ENCODE measurements at regions not wholly inside any gene's neighbourhood (a gene's known extent, or its start where the extent isn't known, plus 50 kb on each side); places are given as distances from the start of the nearest gene placed in this dataset.

GRCh38 chr6:165827190-165827518 is 164.1 kb upstream of the PDE10A start:
- H3K9me2 ChIP-seq (replicated peaks; ENCODE audit: insufficient read depth, low read length) = no peaks in the 10 kb centered on the region
- H3K79me2 ChIP-seq (ENCODE audit: low read length) = no peaks in the 10 kb centered on the region
- no peak overlapping the region for H2AFZ ChIP-seq (ENCODE audit: low read length)
- H3K4me1 ChIP-seq (ENCODE audit: low read length) = no peaks in the 10 kb centered on the region
- no peaks in the 10 kb centered on the region for H3K9me3 ChIP-seq (ENCODE audit: low read length)
- no peak overlapping the region for H3K4me3 ChIP-seq (ENCODE audit: low read length)
- H3K9ac ChIP-seq (ENCODE audit: low read length) = no peak overlapping the region
- H4K20me1 ChIP-seq (ENCODE audit: insufficient read depth, low read depth, low read length) = no peaks in the 10 kb centered on the region
- no peak overlapping the region for H3K27ac ChIP-seq (ENCODE audit: low read length)
- no peak overlapping the region for H3K4me2 ChIP-seq (ENCODE audit: low read depth, low read length, poor library complexity, severe bottlenecking)
- H3K27me3 ChIP-seq (ENCODE audit: low read length) = no peaks in the 10 kb centered on the region
- no peaks in the 10 kb centered on the region for H3K36me3 ChIP-seq (ENCODE audit: insufficient read depth, low read length)
- peak; percentile 12 for DNase-seq

DNA sequence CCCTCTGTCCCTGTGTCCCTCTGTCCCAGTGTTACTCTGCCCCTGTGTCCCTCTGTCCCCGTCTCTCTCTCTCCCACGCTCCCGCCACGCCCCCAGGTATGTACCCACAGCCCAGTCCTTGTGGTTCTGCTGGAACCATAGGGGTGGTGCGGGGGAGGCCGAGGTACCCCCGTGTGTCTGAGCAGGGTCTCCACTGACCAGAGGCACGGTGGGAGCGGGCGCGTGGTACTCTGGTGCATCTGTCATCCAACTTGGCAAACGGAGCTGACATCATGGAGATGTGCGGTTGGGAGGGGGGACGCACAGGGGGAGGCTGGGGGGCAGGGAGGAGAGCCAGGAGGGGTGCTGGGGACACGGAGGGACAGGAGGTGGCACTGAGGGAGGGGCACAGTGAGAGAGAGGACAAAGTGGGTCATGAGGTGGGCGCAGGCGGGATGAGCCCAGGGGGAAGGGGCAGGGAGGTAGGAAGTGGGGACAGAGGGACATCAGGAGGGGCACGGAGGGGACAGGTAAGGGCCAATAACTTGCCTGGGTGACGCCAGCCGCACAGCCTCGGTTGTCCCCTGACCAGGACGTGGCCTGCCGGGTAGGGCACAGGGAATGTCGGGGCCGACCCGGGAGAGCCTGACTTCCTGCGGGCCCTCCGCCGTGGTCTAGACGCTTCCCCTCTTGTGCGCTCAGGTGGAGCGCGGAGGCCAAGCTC is 163.6 kb upstream of the PDE10A start:
- H3K4me1 ChIP-seq (ENCODE audit: low read length) = no peaks in the 10 kb centered on the region
- no peak overlapping the region for H2AFZ ChIP-seq (ENCODE audit: low read length)
- H3K4me3 ChIP-seq (ENCODE audit: low read length) = no peak overlapping the region
- H3K36me3 ChIP-seq (ENCODE audit: insufficient read depth, low read length) = no peaks in the 10 kb centered on the region
- no peaks in the 10 kb centered on the region for H3K9me2 ChIP-seq (replicated peaks; ENCODE audit: insufficient read depth, low read length)
- H3K79me2 ChIP-seq (ENCODE audit: low read length) = no peaks in the 10 kb centered on the region
- H3K27ac ChIP-seq (ENCODE audit: low read length) = no peak overlapping the region
- H3K27me3 ChIP-seq (ENCODE audit: low read length) = no peaks in the 10 kb centered on the region
- no peak overlapping the region for H3K9ac ChIP-seq (ENCODE audit: low read length)
- no peak overlapping the region for H3K4me2 ChIP-seq (ENCODE audit: low read depth, low read length, poor library complexity, severe bottlenecking)
- peak; percentile 21 for DNase-seq
- no peaks in the 10 kb centered on the region for H3K9me3 ChIP-seq (ENCODE audit: low read length)
- H4K20me1 ChIP-seq (ENCODE audit: insufficient read depth, low read depth, low read length) = no peaks in the 10 kb centered on the region

DNA sequence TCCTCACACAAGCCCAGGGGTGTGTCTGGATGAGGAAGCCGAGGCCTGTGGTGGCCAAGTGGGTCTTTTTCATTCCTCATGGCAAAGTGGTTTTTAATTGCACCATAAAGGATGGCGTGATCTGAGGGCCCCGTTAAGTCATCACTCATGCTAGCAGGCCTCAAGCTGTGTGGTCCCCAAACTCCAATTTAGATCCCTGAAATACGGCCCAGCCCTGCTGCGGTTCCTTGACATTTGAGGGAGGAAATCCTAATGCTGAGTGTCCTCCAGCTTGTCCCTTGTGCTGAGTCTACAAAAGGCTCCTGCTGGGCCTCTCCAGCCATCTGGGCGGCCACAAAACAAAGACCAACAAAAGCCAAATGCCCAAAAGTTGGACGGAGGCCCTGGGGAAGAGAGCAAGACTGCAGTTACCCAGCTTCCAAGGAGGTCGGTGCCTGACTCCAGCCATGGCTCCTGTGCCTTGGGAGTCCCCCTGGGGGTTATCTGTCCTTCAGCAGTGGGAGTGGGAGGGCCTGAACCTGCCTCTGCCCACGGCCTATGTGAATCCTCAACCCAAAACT is 162.3 kb upstream of the PDE10A start:
- Histone ChIP-seq H3K4me1 (ENCODE audit: low read length) (no peaks in the 10 kb centered on the region), H3K4me2 (ENCODE audit: low read depth, low read length, poor library complexity, severe bottlenecking) (no peak overlapping the region), H3K4me3 (ENCODE audit: low read length) (no peak overlapping the region), H2AFZ (ENCODE audit: low read length) (no peak overlapping the region), H3K9ac (ENCODE audit: low read length) (no peak overlapping the region), H3K27me3 (ENCODE audit: low read length) (no peaks in the 10 kb centered on the region), H3K27ac (ENCODE audit: low read length) (no peak overlapping the region), H3K9me3 (ENCODE audit: low read length) (no peaks in the 10 kb centered on the region), H3K9me2 (replicated peaks; ENCODE audit: insufficient read depth, low read length) (no peaks in the 10 kb centered on the region), H4K20me1 (ENCODE audit: insufficient read depth, low read depth, low read length) (no peaks in the 10 kb centered on the region), H3K36me3 (ENCODE audit: insufficient read depth, low read length) (no peaks in the 10 kb centered on the region), H3K79me2 (ENCODE audit: low read length) (no peaks in the 10 kb centered on the region)
- DNase-seq = no peak

- Histone ChIP-seq H3K9me3 (ENCODE audit: low read length) (no peaks in the 10 kb centered on the region), H3K27ac (ENCODE audit: low read length) (no peak overlapping the region), H3K36me3 (ENCODE audit: insufficient read depth, low read length) (no peaks in the 10 kb centered on the region), H3K4me3 (ENCODE audit: low read length) (no peak overlapping the region), H3K4me2 (ENCODE audit: low read depth, low read length, poor library complexity, severe bottlenecking) (no peak overlapping the region), H3K79me2 (ENCODE audit: low read length) (no peaks in the 10 kb centered on the region), H3K9ac (ENCODE audit: low read length) (no peak overlapping the region), H4K20me1 (ENCODE audit: insufficient read depth, low read depth, low read length) (no peaks in the 10 kb centered on the region), H3K27me3 (ENCODE audit: low read length) (no peaks in the 10 kb centered on the region), H2AFZ (ENCODE audit: low read length) (no peak overlapping the region), H3K4me1 (ENCODE audit: low read length) (no peaks in the 10 kb centered on the region), H3K9me2 (replicated peaks; ENCODE audit: insufficient read depth, low read length) (no peaks in the 10 kb centered on the region)
- peak; percentile 2 for DNase-seq
Observed at GRCh38 chr6:165823609-165824326, 160.7 kb upstream of the PDE10A start.

GRCh38 chr6:165822501-165822900 is 159.5 kb upstream of the PDE10A start:
- Histone ChIP-seq H3K4me3 (ENCODE audit: low read length) (no peak overlapping the region), H3K27me3 (ENCODE audit: low read length) (no peaks in the 10 kb centered on the region), H3K4me2 (ENCODE audit: low read depth, low read length, poor library complexity, severe bottlenecking) (no peak overlapping the region), H3K27ac (ENCODE audit: low read length) (no peak overlapping the region), H2AFZ (ENCODE audit: low read length) (no peak overlapping the region), H3K79me2 (ENCODE audit: low read length) (no peaks in the 10 kb centered on the region), H4K20me1 (ENCODE audit: insufficient read depth, low read depth, low read length) (no peaks in the 10 kb centered on the region), H3K9me3 (ENCODE audit: low read length) (no peaks in the 10 kb centered on the region), H3K9ac (ENCODE audit: low read length) (no peak overlapping the region), H3K36me3 (ENCODE audit: insufficient read depth, low read length) (no peaks in the 10 kb centered on the region), H3K9me2 (replicated peaks; ENCODE audit: insufficient read depth, low read length) (no peaks in the 10 kb centered on the region), H3K4me1 (ENCODE audit: low read length) (no peaks in the 10 kb centered on the region)
- DNase-seq = no peak

GRCh38 chr6:165821754-165822153 is 158.7 kb upstream of the PDE10A start:
- Histone ChIP-seq H3K9ac (ENCODE audit: low read length) (no peak overlapping the region), H3K79me2 (ENCODE audit: low read length) (no peaks in the 10 kb centered on the region), H3K4me1 (ENCODE audit: low read length) (no peaks in the 10 kb centered on the region), H3K4me3 (ENCODE audit: low read length) (no peak overlapping the region), H4K20me1 (ENCODE audit: insufficient read depth, low read depth, low read length) (no peaks in the 10 kb centered on the region), H3K36me3 (ENCODE audit: insufficient read depth, low read length) (no peaks in the 10 kb centered on the region), H3K27me3 (ENCODE audit: low read length) (no peaks in the 10 kb centered on the region), H3K27ac (ENCODE audit: low read length) (no peak overlapping the region), H3K9me3 (ENCODE audit: low read length) (no peaks in the 10 kb centered on the region), H3K4me2 (ENCODE audit: low read depth, low read length, poor library complexity, severe bottlenecking) (no peak overlapping the region), H2AFZ (ENCODE audit: low read length) (no peak overlapping the region), H3K9me2 (replicated peaks; ENCODE audit: insufficient read depth, low read length) (no peaks in the 10 kb centered on the region)
- no peak for DNase-seq

DNA sequence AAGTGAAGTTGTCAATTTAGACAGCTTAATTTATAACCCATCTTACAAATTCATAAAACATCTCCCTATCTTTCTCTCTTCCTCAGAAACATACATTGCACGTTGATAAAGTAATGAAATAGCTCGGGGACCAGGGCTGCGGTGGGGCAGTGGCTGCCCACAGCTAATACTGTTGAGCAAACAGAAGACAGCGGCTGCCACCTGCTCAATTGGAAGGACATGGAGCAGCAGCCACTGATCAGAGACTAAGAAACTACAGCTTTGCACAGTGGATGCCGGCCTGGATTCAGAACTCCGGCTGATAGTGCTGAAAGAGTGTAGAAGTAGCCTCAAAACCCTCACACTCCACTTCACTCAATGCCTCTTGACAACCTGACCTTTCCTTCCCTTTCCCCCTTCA is 157.9 kb upstream of the PDE10A start:
- H2AFZ ChIP-seq (ENCODE audit: low read length) = no peak overlapping the region
- H3K4me3 ChIP-seq (ENCODE audit: low read length) = no peak overlapping the region
- DNase-seq = no peak
- H3K36me3 ChIP-seq (ENCODE audit: insufficient read depth, low read length) = no peaks in the 10 kb centered on the region
- H3K4me2 ChIP-seq (ENCODE audit: low read depth, low read length, poor library complexity, severe bottlenecking) = no peak overlapping the region
- H3K79me2 ChIP-seq (ENCODE audit: low read length) = no peaks in the 10 kb centered on the region
- no peaks in the 10 kb centered on the region for H3K9me2 ChIP-seq (replicated peaks; ENCODE audit: insufficient read depth, low read length)
- H3K9me3 ChIP-seq (ENCODE audit: low read length) = no peaks in the 10 kb centered on the region
- no peaks in the 10 kb centered on the region for H3K4me1 ChIP-seq (ENCODE audit: low read length)
- H3K27ac ChIP-seq (ENCODE audit: low read length) = no peak overlapping the region
- no peaks in the 10 kb centered on the region for H3K27me3 ChIP-seq (ENCODE audit: low read length)
- no peak overlapping the region for H3K9ac ChIP-seq (ENCODE audit: low read length)
- no peaks in the 10 kb centered on the region for H4K20me1 ChIP-seq (ENCODE audit: insufficient read depth, low read depth, low read length)

- H4K20me1 ChIP-seq (ENCODE audit: insufficient read depth, low read depth, low read length) = no peaks in the 10 kb centered on the region
- no peak overlapping the region for H2AFZ ChIP-seq (ENCODE audit: low read length)
- H3K9me2 ChIP-seq (replicated peaks; ENCODE audit: insufficient read depth, low read length) = no peaks in the 10 kb centered on the region
- H3K27ac ChIP-seq (ENCODE audit: low read length) = no peak overlapping the region
- no peak overlapping the region for H3K4me2 ChIP-seq (ENCODE audit: low read depth, low read length, poor library complexity, severe bottlenecking)
- H3K36me3 ChIP-seq (ENCODE audit: insufficient read depth, low read length) = no peaks in the 10 kb centered on the region
- H3K79me2 ChIP-seq (ENCODE audit: low read length) = no peaks in the 10 kb centered on the region
- H3K4me3 ChIP-seq (ENCODE audit: low read length) = no peak overlapping the region
- H3K9me3 ChIP-seq (ENCODE audit: low read length) = no peaks in the 10 kb centered on the region
- no peak for DNase-seq
- no peaks in the 10 kb centered on the region for H3K27me3 ChIP-seq (ENCODE audit: low read length)
- H3K9ac ChIP-seq (ENCODE audit: low read length) = no peak overlapping the region
- H3K4me1 ChIP-seq (ENCODE audit: low read length) = no peaks in the 10 kb centered on the region
Observed at GRCh38 chr6:165820407-165820806, 157.4 kb upstream of the PDE10A start.
